Renal pelvis (tissue), 1 donor: ENCODE measurements at regions not wholly inside any gene's neighbourhood (a gene's known extent, or its start where the extent isn't known, plus 50 kb on each side); places are given as distances from the start of the nearest gene placed in this dataset.
A peak's percentile ranks its signal among the peaks of the same experiment; 100 is the strongest.

Source experiments
- DNase-seq: peaks from one replicate; pipeline ENCODE4 v3.0.0-alpha.2; 2013

DNA sequence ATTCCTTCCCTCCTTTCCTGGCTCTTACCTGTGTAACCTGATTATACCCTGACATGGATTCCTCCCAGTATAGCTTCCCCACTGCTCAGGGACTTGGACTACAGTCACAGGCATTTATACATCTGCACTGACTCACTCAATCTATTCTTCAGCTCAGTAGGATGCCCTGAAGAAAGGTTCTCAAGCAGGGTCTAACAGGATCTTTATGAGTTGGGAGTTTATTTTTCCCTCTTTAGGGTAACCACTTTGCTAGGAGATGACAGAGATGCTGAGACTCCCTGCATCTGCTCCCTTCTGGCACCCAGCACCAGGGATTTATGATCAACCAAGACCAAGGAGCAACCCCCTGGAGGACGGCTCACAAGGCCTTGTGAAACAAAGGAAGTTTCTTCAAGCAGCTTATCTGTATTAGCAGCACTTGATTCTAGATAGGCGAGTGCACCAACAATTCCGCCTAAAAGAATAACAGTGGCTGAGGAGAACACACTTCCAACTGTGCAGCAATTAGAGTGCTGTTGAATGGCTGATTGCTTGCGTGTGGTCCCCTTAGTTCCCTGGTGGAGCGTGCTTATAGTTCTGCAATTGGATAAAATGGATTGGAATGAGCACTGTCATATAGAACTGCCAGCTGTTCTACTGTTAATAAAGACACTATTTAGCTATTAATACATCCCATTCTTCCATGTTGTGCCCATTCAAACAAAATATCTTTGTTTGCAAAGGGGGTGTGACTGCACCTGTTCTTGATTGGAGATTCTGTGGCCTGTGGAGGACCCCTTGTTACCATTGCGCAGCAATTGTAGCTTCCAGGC, 482.6 kb downstream of the ZNF608 start:
- peak; percentile 34 for DNase-seq

DNA sequence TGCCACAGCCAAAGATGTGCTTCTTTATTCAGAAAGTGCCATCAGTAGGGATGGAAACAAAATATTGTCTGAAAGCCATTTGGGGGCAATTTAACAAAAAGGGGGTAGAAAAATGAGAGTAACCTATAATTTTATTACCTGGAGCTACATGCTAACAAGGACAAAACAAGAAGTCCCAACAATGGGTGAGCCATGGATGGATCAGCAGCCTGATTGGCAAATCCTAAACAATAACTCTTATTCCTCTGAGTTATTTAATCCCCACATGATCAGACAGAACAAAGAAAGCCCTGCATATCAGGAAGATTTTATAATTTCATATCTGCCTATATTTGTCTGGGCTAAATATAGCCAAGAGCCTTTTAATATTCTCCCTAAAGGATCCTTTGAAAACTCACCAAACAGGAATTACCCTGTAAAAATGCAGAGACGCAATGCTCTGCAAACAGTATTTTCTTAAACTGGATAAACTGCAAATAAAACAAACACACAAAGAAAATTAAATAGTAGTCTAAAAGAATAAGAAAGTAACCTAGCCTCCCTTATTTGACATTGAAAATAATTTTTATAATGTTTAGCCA, 483.4 kb downstream of the ZNF608 start:
- DNase-seq: no peak

DNA sequence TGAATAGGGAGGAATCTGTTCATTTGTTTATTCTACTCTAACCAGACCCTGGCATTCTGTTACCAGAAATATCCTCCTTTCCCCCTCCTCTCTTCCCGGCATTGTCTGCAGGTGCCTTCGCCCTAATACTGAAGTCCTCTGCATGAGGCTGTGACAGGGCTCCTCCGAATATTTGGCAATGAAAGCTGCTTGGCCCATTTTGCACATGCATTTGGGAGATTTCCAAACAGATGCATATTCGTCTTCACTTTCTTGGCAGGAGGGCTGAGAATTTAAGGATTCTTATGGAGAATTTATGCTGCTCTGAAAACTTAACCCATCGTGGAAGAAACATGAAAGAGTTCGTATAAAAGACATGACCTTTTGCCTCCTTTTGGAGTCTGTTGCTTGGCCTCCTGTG, 484.0 kb downstream of the ZNF608 start:
- no peak for DNase-seq

DNA sequence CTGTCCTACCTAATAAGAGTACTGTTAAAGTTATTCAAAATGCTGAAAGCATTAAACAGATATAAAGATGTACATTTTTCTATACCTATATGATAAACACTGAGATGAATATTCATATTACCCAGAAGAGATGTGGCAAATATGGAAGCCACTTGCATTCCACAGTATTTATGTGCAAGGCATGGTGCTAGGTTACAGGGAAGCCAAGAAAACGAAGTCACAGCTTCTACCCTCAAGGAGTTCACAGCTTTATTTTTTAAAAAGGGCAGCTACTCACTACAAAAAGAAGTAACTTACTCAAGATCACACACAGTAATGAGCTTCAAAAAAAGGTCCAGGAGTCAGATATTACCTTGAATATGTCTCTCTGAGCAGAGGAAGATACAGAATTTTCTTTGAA, 484.6 kb downstream of the ZNF608 start:
- DNase-seq: no peak

DNA sequence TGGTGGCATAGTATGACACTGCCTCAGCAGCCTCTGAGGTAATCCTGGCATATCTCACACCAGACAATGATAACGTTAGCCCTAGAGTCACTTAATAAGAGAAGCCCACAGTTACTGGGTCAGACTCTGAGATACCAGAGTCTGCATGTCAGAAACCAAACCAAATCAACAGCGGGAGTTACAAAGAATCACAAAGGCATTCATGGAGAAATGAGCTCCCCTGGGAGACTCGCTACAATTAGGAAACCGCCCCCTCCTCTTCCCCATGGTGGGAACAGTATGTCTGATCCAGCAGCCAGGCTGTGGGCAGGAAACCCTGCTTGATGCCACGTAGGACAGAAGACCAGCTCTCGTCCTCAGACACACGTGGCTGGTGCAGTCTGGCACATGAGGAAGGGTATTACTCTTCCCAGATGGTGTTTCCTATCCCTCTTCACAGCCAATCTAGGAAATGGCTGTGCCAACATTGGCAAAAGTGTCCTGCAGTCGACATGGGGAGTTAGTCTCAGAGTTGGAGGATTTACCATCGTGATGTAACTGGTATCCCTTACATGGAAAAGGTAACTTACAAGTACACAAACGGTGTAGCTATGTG, 485.4 kb downstream of the ZNF608 start:
- DNase-seq: no peak

DNA sequence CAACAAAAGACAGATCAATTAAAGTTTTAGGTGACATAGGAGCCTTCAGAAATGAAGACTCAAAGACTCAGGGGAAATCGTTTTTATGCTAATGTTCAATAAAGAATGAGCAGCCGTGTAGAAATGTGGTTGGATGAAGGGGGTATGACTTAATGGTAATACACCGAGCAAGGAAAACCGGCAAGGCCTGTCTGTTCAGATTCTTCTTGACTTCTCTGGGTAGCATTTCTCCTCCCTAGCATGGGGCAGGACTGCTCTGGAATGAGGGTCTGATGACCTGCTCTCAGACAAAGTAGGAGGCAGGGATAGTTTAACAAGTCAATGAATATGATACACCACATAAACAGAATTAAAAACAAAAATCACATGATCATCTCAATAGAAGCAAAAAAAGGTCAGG, 487.4 kb downstream of the ZNF608 start:
- DNase-seq: no peak

DNA sequence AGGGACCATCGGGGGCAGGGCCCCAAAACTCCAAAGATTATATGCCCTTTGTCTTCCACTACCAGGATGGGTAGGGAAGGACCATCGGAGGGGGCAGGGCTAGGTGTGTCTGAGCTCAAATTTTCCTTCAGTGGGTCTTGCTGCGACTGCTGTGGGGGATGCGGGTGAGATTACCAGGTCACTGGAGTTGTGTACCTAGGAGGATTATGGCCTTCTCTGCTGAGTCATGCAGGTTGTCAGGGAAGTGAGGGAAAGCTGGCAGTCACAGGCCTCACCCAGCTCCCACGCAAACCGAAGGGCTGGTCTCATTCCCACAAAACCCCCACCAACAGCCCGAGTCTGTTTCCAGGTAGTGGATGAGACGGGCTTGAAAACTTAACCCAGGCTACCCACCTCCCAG, 489.4 kb downstream of the ZNF608 start:
- no peak for DNase-seq

DNA sequence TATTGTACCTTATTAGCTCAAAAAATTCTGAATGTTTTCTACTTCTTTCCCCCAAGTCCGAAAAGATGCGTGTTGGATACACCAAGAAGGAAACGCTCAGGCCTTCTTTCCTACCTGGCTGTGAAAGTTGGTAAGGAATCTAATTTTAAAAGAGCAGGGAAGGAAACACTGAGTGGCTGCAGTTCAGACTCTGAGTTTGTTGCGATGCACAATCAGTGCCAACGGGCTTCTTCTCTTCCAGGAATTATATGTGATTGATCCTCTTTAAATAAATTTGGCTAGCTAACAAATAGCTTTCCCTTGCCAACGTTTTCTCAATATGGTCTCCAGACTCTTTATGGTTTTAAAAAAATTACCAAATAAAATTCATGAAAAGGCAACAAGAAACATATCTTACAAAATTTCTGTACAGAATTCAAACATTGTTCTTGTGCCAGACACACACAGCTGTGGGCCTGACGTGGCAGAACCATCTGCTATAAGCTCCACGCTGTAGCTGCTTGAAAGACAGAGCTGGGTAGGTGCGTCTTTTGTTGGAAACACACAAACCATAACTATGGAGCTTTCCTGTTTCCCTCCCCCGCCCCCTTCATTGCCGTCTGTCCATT, 493.1 kb downstream of the ZNF608 start:
- no peak for DNase-seq

DNA sequence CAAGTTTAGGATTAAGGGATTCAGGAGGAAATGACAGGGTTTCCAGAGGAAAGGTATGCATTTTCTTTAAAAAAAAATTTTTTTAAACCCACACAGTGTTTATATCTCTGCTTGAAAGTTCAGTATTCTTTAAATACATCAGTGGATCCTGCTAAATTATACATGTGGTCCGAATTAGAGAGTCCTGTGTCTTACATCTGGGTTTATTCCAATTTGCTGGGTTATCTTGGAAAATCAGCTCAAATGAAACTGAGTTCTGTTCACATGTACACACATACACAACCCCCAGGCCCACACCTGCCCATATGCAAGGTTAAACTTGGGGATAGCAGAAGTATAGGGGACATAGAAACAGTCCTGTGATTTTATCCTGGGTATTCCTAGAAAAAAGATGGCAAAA, 493.7 kb downstream of the ZNF608 start:
- DNase-seq: no peak

DNA sequence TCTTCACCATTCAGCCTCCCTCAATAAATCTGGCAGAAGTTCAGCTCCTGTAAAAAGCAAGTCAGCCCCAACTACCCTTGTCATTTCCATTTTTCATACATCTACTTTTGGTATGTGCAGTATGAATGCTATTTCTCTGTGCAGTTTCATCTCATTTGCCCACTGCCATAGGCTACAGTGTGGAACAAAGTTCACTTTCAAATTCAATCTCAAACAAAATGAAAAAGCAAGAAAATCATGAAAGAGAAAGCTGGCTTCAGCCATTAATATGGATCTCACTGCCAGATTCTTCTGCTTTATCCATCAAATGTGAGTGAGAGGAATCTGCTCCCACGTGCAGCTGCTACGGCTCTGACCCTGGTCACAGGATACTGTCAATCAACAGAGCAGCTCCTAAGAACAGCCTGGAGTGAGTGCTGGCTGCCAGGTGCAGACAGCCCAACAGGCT, 494.2 kb downstream of the ZNF608 start:
- DNase-seq: no peak

DNA sequence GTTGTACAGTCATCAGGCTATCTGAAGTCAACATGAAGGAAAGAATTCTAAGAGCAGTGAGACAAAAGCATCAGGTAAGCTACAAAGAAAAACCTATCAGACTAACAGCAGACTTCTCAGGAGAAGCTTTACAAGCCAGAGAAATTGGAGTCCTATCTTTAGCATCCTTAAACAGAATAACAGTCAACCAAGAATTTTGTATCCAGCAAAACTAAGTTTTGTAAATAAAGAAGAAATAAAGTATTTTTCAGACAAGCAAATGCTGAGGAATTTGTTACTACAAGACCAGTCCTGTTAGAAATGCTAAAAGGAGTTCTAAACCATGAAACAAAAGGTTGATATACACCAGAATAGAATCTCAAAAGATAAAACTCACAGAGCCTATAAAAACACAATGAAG, 501.2 kb downstream of the ZNF608 start:
- no peak for DNase-seq

DNA sequence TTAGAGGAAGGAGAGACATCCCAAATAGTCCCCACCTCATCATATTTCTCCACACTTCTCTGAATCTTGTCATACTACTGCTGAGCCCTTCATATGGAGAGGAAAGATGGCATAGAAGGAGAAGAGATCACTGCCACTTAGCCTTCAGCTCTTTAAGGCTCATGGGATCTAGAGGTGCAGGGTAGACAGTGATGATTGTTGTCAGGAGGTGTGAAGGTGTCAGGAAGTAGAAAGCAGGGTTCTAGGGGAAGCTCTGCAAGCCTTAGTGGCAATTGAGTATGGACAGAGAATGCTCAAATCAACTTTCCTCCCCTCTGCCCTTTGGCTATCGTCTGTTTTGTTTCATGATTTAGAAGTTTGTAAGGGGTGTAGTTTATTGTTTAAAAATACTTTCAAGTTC, 505.7 kb downstream of the ZNF608 start:
- DNase-seq: no peak

DNA sequence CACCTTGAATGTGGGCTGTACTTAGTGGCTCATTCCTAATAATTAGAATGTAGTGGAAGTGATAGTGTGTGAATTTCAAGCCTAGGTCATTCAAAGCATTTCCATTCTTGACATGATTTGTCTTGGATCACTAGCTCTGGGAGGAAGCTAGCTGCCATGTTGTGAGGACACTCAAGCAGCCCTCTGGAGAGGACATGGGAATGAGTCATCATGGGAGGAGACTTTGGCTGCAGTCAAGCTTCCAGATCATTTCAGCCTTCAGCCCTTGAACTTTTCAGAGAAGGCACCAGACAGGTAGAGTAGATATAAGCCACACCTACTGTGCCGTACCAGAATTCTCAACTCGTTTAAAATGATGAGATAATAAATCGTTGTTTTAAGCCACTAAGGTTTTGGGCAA, 506.9 kb downstream of the ZNF608 start:
- DNase-seq: no peak

DNA sequence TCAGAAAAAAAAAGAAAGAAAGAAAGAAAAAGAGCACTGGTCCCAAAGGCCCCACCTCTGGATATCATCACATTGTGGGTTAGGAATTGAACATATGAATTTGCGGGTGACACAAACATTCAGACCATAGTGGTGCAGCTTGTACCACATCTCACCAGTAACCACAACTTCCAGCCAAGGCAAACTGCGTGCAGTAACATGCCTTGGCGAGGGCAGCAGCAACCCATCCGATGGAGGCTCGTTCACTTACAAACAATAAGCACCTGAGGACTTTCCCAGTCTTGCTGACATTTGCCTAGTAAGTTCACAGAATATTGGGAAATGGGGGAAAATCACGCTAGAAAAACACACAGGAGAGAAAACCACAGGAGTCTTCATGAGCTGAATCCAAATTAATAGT, 508.1 kb downstream of the ZNF608 start:
- no peak for DNase-seq

DNA sequence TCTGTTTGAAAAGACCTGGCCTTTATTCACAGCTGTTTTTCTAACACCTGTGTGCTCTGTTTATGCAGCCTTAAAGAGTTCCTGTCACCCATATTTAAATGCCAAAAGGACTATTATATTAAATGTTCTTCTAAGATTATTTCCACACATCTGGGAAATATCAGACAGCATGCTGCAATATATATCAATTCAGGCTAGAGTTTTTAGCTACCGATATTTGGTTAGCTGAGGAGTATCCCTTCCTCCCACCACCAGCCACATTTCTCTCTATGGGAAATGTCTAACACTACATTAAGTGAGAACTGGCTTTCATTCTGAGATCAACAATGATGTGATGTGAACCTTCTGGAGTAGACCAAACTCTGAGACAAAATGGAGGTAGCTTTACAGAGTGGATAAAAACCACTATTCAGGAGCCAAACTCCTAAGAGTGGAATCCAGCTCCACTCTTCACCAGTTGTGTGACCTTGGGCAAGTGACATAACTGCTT, 509.2 kb downstream of the ZNF608 start:
- no peak for DNase-seq

DNA sequence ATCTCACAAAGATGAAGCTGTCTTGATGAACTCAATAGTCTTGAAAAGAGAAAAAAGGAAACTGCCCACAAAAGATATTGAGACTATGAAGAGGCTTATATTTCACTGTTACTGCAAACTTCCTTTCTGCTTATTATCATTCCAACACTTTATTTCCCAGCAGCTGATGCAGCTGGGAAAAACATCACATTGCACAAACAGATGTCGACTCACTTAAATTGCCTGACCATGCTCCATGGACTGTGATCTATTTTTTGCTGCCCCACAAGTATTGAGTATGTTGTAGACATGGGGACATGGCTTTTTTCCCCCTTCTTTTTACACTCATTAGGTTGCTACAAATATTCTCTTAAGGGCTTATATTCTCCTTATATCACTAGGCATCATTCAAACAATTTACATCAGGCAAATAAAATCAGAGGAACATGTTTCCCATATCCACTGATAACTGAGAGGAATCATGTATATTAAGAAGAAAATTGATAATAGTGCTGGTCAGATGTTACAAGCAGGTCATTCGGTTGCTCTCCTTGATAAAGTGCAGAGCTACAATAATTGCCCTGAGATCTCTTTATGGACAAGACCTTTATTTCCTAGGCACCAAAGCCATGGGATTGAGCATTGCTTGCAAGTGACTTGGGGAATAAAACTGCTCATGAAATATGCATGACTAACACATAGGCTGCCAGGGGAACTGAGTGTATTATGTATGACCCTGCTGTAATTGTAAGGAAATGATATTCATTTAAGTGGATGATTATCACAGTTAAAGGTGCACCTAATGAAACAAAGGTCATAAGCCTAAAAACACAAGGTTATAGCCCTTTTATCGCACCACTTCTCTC, 509.9 kb downstream of the ZNF608 start:
- DNase-seq: no peak

DNA sequence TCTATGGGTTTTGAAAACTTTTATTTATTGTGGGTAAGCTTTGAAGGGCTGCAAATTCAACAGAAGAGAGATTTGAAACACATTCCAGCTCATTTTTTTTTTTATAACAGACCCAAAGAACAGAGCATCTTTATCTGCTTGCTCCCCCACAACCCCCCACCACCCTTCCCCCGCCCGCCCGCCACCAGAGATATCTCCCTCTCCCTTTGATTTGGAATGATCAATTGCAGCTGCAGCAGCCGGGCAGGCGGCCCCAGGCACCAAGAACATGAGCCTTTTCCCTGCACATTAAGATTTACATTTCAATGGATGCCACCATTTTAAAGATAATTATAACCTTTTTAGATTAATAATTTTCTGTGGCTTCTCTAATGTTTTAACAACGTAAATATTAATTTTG, 510.9 kb downstream of the ZNF608 start:
- no peak for DNase-seq

DNA sequence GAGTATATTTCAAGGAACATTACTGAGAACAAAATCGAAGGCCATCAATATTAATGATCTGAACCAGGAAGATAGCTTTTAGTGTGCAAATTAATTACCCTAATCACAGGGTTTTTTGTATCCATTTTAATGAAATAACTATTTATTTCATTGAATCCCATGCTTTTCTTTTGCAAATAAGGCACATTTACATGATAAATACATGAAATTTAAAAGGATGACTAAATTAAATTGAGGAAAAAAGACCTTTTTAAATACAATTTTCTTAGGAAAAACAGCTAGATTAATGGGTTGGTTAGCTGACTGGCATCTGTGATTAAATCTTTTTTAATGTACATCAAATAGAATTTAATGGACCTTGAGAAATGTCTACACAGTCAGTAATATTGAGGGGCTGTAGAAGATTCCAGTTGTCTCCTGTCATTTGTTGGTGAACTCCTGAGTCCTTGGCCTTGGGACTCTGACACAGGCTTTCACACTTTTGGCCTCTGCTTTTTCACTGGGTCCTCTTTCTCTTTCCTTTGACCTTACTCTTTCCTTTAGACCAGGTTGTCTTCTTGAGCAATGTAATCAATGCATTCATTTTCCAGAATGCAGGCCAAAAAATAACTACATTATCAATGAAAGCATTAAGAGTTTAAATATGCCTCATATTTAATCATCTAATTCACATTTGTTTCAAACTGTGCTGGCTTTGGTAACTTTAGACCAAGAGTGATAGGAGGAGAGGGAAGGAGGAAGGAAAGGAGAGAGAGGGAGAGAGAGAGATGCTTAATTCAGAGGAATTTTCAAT, 511.5 kb downstream of the ZNF608 start:
- DNase-seq: no peak

DNA sequence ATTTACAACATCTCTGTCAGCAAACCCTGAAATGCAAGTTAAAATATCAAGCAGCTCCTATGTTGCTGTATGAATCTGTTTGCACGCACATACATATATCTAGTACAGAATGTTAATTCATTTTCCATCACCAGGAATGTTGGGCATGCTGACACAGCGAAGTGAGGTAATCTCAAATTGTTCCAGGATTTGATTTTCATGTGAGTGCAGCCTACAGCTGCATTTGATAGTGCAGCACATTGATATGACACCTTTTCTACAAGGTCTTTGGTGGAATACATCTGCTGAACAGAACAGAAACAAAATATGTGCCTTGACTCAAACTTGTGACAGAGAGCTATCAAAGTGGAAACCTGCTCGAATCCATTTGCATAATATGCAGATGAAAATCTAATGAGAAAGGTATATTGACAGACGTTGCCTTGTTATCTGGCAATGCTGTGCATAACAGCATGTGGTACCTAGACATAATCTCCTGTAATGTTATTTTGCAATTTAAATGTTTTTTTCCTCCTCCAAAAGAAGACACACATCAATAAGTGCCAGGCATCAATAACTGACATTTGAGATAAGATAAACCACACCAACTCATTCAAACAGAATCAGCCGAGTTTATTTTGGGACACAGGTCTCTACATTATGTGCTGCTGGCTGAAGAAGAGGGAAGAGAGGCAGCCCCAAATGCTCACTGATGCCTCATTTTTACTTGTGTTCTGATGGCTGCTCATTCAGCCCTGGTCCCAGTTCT, 512.2 kb downstream of the ZNF608 start:
- DNase-seq: no peak

DNA sequence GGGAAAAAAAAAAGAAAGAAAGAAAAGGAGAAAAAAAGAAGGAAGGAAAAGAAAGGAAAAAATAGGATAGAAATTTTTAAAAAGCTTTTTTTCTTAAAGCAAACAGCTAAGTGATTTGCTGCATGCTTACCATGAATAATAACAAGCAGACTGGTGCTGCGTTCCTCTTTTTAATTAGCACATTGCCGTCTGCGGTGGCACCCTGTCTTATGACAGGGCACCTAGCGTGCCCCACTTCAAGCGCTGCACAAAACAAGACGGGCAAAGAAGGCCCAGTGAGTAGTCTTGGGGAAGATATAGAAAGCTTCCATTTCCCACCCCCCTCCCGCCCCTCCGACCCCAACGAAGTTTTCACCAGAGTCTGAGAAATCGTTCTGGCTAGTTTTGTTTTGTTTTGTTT, 513.9 kb downstream of the ZNF608 start:
- no peak for DNase-seq
